Putamen (tissue), 1 donor: ENCODE measurements at regions not wholly inside any gene's neighbourhood (a gene's known extent, or its start where the extent isn't known, plus 50 kb on each side); places are given as distances from the start of the nearest gene placed in this dataset.
"Not testable (repeated sequence)": the region's sequence is repeated elsewhere in the genome, so short reads cannot be mapped to it uniquely, and the experiment has no call there.

Experiments used
- DNase-seq: peaks from one replicate; pipeline ENCODE4 v3.0.0-alpha.2; 2016; ENCODE audit warnings: low spot score

- DNase-seq, result no peak
These were observed 119.9 kb upstream of the PRR16 start for GRCh38 chr5:120344181-120344580.

GRCh38 chr5:120345947-120346346 lies 118.2 kb upstream of the PRR16 start:
- no peak for DNase-seq

- DNase-seq, result not testable (repeated sequence)
These were observed 113.0 kb upstream of the PRR16 start for GRCh38 chr5:120351071-120351470.

GRCh38 chr5:120354126-120354525 lies 110.0 kb upstream of the PRR16 start:
- DNase-seq, result no peak

- no peak for DNase-seq
These were observed 105.2 kb upstream of the PRR16 start for GRCh38 chr5:120358949-120359348.

GRCh38 chr5:120361941-120362340 lies 102.2 kb upstream of the PRR16 start:
- DNase-seq, result no peak

GRCh38 chr5:120362426-120362825 lies 101.7 kb upstream of the PRR16 start:
- no peak for DNase-seq

GRCh38 chr5:120365656-120366446 lies 98.2 kb upstream of the PRR16 start:
- DNase-seq, result no peak

- DNase-seq, result no peak
These were observed 96.0 kb upstream of the PRR16 start for GRCh38 chr5:120367896-120368634.

- no peak for DNase-seq
These were observed 95.0 kb upstream of the PRR16 start for GRCh38 chr5:120368923-120369715.

GRCh38 chr5:120372899-120373298 lies 91.2 kb upstream of the PRR16 start:
- DNase-seq, result no peak

GRCh38 chr5:120375248-120375647 lies 88.9 kb upstream of the PRR16 start:
- DNase-seq, result no peak

GRCh38 chr5:120380644-120381043 lies 83.5 kb upstream of the PRR16 start:
- no peak for DNase-seq

GRCh38 chr5:120382833-120383232 lies 81.3 kb upstream of the PRR16 start:
- no peak for DNase-seq

- DNase-seq, result no peak
These were observed 77.1 kb upstream of the PRR16 start for GRCh38 chr5:120386981-120387380.

- DNase-seq, result no peak
These were observed 75.9 kb upstream of the PRR16 start for GRCh38 chr5:120388016-120388781.

- no peak for DNase-seq
These were observed 69.8 kb upstream of the PRR16 start for GRCh38 chr5:120394259-120394658.

- DNase-seq, result no peak
These were observed 67.9 kb upstream of the PRR16 start for GRCh38 chr5:120396186-120396585.

GRCh38 chr5:120400356-120400755 lies 63.7 kb upstream of the PRR16 start:
- DNase-seq, result no peak

- DNase-seq, result no peak
These were observed 61.5 kb upstream of the PRR16 start for GRCh38 chr5:120402606-120403005.

- no peak for DNase-seq
These were observed 58.7 kb upstream of the PRR16 start for GRCh38 chr5:120405286-120405864.

GRCh38 chr5:120405923-120406322 lies 58.2 kb upstream of the PRR16 start:
- DNase-seq, result no peak
